Muscle of arm (tissue), 1 donor: ENCODE measurements at regions not wholly inside any gene's neighbourhood (a gene's known extent, or its start where the extent isn't known, plus 50 kb on each side); places are given as distances from the start of the nearest gene placed in this dataset.

Experiments
- DNase-seq: peaks from one replicate; pipeline ENCODE4 v3.0.0-alpha.2; 2013

DNA sequence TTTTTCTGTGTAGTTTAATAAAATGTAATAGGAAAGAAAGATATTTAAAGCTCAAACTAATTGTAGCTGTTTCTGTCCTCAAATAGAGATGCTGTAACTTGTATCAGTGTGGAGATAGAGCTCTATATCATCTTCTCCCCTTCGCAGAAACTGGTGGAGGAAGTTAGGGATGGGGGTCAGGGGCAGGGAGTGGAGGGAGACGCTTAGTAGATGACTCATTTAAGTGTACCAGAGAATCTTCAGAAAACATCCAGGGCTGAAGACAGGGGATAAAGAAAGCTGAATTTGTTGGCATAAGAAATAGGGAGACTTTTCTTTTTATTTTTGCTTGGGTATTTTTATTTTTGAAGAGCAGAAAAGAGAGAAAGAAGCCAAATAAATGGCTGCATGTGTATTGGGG is 282.6 kb upstream of the DPYD start:
- no peak for DNase-seq

DNA sequence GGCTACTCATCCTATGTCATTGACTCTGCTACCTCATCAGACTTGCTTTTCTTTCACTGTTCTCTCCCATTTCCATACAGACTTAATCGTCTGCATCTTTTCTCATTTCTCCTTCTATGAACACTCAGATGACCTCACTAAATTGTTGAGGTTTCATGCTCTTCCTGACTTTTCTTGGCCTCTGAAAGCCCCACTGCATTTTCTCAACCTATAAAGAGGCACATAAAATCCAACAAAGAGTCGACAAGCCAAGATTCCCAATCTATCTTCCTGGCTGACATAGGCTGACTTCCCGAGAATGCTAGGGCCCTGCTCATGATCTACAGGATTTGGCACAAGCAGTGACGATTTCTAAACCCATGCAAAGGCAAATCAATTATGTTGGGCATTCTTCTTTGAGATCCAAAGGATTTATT is 280.8 kb upstream of the DPYD start:
- no peak for DNase-seq

DNA sequence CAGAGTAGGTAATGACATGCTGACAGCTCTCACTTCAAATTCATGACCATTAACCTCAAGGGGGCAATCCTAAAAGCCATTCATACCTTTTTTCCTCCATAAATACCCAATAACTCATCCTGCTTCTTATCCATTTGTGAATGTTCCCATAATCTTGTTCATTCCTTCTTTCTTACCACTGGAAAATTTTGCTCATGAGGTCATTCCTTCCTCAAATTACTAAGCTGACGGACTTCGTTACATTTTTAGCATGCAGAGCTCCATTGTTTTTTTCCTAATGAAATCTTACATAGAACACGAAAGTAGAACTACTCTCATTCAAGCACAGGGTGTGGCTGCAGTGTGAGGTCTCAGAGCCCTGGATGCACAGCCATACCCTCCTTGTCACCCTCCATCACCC is 276.5 kb upstream of the DPYD start:
- no peak for DNase-seq

DNA sequence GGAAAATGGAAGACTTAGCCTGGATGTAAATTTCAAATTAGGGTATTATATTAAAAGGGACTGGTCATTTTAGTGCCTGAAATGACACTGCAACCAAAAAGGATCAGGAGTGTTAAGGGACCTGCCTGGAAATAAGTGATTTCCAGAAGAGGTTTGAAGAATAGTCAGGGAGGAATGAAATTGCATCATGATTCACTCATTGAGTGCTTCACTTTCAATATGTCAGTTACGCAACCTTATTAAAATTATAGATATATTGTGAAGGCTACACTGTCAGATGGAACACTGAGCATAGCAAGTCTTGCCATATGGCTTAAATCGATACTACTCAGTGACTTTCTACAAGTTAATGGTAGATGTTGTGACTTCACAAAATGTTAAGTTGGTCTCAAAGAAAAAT is 275.2 kb upstream of the DPYD start:
- DNase-seq: no peak

DNA sequence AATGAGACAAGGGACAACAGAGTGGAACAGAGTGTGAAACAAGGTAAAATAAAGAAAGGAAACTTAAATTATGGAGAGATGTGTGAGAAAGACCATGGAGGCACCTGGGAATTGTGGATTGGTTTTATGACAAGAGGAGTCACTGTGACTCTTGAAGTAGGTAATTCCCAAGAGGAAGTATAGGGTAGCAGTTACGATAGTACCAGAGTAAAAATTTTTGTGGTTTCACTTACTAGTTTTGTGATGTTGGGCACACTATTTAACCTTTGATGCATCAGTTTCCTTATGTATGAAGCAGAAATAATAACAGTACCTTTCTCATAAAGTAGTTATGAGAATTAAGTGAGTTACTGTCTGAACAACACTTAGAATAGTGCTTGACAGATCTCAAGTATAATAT is 267.9 kb upstream of the DPYD start:
- DNase-seq: no peak

DNA sequence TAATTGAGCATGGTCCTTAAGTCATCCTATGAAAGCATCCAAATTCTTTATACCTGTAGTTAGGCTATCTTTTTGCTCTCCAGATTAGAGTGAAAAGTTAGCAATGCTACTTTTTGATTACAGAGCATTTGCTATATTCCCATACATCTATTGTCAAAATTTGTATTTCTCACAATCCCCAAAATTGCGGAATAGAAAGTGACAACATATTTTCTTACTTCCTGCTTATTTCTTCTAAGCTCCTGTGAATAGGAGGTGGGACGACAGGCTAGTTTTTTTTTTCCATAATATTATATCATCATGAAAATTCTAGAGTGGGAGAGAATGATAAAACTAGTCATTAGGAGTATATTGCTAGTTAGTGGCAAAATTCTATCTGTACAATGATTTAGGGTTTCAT is 264.0 kb upstream of the DPYD start:
- no peak for DNase-seq

DNA sequence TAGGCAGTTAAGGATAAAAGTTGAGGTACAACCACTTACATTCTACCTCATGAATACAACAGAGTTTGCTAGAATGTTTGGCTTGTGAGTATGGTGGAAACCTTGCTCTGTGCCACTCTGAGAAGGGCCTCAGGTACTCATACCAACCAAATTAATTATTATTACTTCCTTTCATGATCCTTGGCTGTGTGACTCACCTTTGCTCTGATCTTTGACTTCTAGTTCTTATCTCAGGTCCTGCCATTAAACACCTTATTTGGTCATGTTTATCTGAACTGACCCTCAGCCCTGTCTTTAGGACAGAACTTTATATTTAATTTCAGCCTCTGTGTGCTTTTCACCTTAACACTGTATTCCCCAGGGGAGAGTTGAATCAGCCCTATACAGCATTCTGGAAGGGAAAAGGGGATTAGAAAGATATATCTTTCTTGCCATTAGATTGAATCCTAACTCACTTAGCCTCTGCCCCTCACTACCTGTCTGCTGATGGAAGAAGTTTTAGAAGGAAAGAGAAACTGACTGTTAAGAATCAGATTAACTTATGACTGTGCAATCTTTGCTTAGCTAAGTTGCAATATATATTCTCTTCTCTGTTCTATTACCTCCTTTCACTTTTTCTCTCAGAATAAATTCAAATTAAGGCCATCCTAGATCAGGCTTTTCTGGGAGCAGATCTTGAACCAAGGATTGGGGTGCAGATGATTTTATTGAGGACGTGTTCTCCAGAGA is 260.4 kb upstream of the DPYD start:
- DNase-seq: no peak

DNA sequence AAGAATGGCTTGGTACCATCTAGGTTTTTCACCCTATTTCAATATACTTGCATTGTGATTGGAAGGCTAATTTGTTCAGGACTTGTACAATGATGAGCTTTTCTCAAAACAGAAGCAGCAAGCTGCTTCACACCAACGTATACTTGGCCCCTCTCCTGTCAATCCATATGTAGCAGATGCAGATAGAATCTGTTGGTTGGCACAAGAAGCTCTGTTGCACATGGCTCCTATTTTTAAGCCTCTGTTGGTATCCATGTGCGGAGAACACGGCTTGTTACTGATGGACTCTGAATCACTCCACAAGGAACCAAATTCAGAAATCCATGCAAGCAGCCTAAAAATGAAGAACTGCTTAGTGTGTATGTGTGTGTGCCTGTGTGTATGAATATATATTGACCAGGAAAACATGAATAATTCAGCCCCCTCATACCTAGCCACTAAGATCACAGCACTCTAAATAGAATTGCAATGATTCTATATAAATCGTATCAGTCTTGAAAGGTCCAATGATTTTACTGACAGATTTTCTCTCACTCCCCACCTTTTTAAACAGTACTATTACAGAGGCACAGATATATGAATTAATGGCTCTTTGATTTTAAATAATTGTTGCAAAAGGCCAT is 258.4 kb upstream of the DPYD start:
- DNase-seq: no peak

DNA sequence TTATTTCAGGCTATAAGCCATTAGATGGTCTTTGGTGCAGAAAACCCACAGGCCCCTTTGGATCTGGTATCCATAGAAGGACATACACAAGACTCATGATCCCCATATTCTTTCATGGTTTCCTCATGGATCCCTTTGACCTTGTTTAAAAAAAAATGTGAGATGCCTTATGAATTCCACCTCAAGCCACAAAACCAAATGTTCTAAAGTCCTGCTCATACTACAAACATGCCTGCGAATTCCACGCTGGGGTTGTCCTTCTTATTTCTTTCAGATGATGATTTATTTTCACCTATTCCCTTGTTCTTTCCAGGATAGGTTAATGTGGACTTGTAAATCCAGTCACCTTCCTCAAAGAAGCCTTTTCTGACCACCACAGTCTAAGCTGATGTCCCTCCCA is 256.9 kb upstream of the DPYD start:
- DNase-seq: no peak

DNA sequence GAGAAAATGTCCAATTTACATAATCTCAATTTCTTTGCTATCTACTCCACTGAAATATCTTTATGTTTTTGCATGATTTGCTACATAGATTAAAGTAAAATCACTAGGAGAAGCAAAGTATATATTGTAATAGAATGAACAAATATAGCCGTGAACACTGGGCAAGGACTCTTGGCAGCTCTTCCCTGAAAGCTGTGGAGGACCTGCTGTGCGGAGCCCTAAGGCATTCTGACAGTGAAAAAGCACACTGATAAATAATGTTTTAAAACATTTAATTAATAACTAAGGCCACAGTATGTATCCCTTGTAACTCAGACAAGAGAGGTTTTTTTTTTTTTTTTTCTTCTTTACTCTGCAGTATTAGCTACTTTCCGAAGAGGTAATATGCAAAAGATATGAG is 256.1 kb upstream of the DPYD start:
- DNase-seq: no peak

DNA sequence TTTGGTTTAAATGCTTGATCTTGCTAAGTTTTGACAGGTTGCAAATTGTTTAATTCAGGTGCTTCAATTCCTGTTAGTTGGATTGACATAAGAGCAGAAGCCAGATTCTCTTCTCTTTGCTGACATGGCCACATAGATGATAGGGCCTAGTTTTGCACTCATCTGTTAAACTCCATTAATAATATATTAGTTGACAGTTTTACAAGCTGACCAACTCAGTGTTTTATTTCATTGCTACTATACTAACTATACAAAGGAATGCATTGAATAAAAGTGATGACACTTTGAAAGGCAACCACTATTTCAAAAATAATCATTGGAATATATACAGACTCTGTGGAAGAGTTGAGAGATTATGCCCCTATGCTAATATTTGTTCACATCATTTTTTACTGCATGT is 255.6 kb upstream of the DPYD start:
- no peak for DNase-seq

DNA sequence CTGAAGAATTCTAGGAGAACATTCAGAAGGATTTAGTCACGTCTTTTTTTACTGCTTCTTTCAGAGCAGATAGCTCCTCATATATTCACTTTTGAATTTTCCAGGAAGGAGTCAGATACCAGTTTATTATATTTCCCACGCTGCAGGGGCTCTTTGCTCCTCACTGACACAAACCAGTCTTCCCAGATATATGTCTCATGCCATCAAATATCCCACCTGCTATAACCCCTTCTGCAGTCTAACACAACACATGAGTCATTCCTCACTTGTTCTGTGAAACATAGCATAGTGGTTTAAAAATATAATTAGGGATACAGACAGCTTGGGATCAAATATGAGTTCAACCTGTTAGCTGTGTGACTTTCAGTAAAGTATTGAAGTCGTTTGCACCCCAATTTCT is 251.7 kb upstream of the DPYD start:
- DNase-seq: no peak

DNA sequence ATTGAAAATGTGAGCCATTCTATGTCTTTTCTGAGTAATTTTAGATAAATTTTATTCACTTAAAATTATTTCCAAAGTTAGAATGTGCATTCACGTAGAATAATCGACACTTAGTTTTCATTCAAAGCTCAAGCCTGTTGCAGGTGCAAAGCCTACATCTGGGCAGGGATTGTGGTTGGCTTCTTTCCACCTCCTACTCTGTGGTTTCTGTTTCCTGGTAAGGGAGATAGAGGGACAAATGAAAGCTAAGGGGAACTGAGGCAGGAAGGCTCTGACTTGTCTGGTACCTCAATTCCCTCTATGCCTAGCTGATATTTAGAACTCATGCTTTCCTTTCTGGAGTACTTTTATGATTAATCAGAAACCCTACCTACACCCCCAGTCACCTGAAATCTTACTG is 251.2 kb upstream of the DPYD start:
- DNase-seq: no peak

DNA sequence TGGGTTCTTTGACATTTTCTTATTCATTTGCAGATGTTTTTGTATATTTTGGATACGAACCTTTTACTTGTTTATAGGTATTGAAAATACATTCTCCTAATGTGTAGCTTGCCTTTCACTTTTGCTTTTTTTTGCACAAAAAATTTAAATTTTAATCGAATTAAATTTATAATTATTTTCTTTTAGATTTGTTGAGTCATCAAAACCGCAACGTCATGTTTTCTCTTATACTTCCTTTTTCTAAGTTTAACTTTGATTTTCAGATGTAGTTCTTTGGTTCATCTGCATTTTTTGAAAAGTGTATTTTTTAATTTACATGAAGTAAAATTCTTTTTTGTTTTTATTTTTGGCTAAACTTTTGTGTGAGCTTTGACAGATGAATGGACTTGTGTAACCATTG is 243.7 kb upstream of the DPYD start:
- DNase-seq: no peak

DNA sequence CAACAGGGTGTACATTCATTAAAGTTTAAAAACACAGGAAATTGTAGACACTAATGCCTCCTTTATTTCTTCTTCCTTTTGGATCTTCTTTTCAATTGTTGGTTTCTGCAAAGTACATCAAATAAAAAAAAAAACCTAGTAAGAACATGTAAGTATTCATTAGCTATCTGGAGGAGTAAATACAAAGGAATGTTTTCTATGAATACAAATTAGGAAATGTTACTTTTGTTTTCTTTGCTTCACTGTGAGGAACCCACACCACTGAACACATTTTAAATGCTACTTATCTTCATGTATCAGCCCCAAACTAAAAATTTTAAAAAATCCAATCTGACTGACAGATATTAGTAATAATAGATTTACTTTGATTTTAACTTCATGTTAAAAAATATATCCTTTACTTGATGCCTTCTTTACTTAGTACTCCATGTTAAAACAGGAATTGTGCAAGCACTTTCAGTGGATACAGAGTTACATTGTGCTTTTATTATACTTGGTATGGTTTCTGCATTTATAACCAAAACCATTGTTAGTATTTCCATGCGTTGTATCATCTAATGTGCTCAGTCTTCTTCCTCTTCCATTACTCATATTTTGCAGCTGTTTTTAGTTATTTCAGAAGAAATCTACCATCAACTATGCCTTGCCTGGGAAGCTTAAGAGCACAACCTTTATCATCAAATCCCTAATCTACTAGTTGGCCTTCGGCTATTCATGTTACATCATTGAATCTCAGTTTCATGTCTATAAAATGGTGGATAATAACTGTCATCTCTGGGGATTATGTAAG is 236.9 kb upstream of the DPYD start:
- no peak for DNase-seq

DNA sequence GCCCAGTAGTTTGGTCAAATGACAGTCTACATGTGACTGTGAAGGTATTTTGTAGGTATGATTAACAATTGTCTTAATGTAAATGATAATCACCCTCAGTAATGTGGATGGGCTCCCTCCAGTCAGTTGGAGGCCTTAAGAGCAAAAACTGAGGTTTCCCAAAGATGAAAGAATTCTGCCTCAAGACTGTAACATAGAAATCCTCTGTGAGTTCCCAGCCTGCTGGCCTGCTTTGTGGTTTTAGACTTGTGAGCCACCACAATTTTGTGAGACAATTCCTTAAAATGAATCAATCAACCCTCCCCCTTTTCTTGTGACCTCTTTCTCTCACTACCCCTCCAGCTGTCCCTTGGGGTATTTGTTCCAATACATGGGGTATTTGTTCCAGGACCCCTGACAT is 226.4 kb upstream of the DPYD start:
- DNase-seq: no peak

DNA sequence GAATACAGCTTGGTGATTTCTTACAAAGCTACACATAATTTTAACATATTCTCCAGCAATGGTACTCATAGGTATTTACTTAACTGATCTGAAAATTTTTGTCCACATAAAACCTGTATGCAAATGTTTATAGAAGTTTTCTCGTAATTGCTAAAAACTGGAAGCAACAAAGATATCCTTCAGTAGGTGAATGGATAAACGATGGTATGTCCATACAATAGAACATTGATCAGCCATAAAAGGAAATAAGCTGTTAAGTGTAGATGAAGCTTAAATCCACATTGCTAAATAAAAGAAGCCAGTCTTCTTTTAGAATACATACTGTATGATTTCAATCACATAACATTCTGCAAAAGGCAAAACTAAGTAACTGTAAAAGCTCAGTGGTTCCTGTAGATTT is 224.8 kb upstream of the DPYD start:
- no peak for DNase-seq

DNA sequence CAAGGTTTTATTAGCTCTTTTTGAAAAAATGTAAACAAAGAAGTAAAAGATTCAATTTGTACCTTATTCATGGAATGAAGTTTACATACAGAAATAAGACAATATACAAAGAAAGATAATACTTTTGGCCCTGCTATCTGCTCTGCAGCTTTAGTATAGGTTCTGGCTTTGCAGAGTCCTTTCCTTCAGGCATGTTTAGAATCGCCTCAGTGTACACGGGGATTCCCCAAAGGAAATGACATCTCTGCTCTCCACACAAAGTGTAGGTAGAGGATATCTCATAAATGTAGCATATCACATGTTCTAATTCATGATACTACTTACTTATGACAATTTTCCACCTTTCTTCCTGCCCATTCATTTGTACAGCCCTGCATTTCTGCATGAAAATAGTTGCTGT is 222.6 kb upstream of the DPYD start:
- no peak for DNase-seq

DNA sequence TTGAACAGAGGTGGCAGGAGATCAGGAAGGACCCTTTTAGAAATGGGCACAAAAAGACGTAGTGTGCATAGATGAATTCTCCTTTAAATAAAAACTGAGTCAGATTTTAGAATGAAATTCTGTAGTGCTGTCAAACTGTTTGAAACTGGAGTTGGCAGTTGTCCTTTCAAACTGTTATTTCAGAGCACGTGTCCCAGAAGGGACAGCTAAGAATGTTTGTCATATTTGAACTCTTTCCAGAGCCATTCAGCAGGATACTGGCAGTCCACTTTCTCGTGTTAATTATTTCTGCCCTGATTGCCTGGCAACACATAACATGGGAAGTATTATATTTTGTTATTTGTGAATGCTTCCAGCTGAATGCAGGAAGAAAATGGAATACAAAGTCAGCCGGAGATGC is 212.3 kb upstream of the DPYD start:
- DNase-seq: peak; percentile 2

DNA sequence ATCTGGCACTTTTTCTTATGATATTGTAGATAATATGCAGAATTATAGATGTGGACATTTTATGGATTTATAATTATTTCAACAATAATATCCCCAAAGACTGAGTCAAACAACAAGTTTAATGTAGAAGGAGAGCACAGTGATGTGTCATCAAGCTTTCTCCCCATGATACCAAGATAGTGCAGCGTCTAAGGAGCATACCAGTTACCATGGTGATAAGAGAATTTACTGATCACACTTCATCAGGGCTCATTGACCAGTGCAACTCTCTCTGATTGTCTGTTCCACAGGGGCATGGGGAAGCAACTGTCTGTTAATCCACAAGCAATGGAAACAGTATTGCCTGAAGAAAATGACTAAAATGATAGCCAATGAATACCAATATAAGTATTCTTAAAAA is 209.6 kb upstream of the DPYD start:
- DNase-seq: no peak

DNA sequence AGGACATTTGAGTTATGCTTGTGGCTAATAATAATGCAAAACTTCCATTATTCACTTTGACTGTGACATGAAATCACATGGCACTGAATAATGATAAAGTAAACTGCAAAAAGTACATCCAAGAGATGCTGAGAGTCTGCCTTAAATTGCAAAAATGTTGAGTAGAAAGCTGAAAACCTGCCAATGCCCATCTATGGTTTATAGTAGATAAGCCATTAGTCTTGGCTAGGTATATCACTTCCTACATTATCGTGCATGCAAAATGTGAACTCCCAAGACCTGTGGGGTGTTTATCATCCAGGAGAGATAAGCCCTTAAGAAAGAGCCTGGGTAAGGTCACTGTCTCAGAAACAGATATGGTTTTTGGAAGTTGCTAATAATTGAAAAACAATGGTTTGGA is 208.7 kb upstream of the DPYD start:
- DNase-seq: no peak

DNA sequence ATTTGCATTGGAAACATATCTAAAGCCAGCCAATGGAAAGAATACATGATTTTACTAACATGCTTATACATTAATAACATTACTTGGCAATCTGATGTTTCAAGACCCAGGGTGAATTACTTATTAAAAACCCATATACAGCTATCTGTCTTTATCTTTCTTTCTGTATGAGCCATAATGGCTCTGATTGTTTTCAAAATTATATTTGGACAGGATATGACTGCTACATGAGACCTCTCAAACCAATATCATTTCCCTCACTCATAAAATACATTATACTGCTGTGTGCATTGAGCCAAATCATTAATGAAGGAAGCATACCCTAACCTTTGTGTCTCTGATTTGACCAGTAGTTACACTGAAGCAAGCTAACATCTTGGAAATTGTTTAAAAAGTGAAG is 205.9 kb upstream of the DPYD start:
- DNase-seq: no peak

DNA sequence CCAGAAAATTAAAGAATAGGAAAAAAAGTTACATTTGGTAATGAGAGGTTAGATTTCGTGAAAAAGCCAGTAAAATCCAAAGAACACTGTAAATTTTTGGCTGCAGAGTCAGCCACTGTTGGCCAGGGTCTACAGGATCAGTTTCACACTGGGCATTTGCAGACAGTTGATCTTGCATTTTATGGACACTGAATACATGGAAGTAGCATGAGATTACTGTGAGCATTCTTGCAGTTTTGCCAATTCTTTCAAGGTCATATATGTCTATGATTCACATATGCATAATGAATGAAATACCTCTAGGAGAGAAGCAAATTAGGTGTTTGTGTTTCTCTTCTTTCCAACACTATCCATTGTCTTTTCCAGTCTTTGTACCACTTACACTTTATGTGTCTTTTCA is 200.8 kb upstream of the DPYD start:
- no peak for DNase-seq
